ENCODE measurements at regions not wholly inside any gene's neighbourhood (a gene's known extent, or its start where the extent isn't known, plus 50 kb on each side); places are given as distances from the start of the nearest gene placed in this dataset.

- Mint-ChIP-seq H3K4me3 (no peak overlapping the region), H3K36me3 (ENCODE audit: low read depth) (no peaks in the 10 kb centered on the region), H3K4me1 (ENCODE audit: low read depth) (no peaks in the 10 kb centered on the region), H3K27ac (no peak overlapping the region), H3K9me3 (no peaks in the 10 kb centered on the region), H3K27me3 (ENCODE audit: low read depth) (peaks cover 9% of the 10 kb centered on the region)
- no peak for DNase-seq (ENCODE audit: low spot score)
Measured at GRCh38 chr20:24877652-24878051, 71.4 kb upstream of the CST7 start.

GRCh38 chr20:24878657-24879056 lies 70.4 kb upstream of the CST7 start:
- DNase-seq (ENCODE audit: low spot score): no peak
- H3K27ac Mint-ChIP-seq: no peak overlapping the region
- no peaks in the 10 kb centered on the region for H3K4me1 Mint-ChIP-seq (ENCODE audit: low read depth)
- H3K27me3 Mint-ChIP-seq (ENCODE audit: low read depth): peaks cover 11% of the 10 kb centered on the region
- peaks cover under 1% of the 10 kb centered on the region for H3K9me3 Mint-ChIP-seq
- H3K4me3 Mint-ChIP-seq: no peak overlapping the region
- no peaks in the 10 kb centered on the region for H3K36me3 Mint-ChIP-seq (ENCODE audit: low read depth)

DNA sequence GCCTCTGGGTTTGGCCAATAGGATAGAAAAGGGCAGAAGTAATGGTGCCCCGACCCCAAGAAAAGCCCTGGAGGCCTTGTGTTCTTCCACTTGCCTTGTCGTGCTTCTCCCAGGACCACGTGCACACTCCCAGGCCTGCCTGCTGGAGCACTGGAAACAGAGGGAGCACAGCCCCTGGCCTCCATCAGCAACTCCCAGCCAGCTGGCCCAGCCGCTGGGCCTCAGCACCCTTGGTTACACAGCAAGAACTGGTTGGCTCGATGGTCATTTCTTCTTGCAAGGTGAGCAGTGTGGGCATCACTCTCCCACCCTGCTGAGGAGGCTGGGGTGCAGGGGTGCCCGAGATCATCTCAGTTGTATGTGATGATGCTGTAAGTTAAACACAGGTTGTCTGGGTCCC lies 69.2 kb upstream of the CST7 start:
- Mint-ChIP-seq H3K4me1 (ENCODE audit: low read depth) (no peaks in the 10 kb centered on the region), H3K4me3 (no peak overlapping the region), H3K27me3 (ENCODE audit: low read depth) (peaks cover 14% of the 10 kb centered on the region), H3K9me3 (peaks cover 4% of the 10 kb centered on the region), H3K36me3 (ENCODE audit: low read depth) (no peaks in the 10 kb centered on the region), H3K27ac (no peak overlapping the region)
- DNase-seq (ENCODE audit: low spot score): no peak

- H3K4me1 Mint-ChIP-seq (ENCODE audit: low read depth): no peaks in the 10 kb centered on the region
- H3K27ac Mint-ChIP-seq: no peak overlapping the region
- H3K36me3 Mint-ChIP-seq (ENCODE audit: low read depth): no peaks in the 10 kb centered on the region
- DNase-seq (ENCODE audit: low spot score): no peak
- H3K27me3 Mint-ChIP-seq (ENCODE audit: low read depth): peaks cover 14% of the 10 kb centered on the region
- no peak overlapping the region for H3K4me3 Mint-ChIP-seq
- peaks cover 4% of the 10 kb centered on the region for H3K9me3 Mint-ChIP-seq
Measured at GRCh38 chr20:24880356-24880755, 68.7 kb upstream of the CST7 start.

DNA sequence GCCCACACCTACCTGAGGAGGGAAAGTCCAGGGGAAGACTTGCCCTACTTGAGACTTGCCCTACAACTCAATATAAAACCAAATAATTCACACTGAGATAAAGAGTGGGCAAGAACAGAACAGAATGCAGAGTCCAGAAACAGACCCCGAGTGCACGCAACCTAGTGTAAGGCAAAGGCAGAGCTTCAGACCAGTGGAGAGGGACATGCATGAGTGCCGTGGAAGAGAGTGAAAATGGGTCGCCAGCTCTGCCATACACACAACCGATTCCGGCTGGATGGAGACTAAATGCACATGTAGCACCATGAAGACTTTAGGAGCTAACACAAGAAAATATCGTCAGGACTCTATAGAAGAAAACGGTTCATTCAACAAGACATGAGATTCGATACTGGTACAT lies 58.8 kb upstream of the CST7 start:
- Mint-ChIP-seq H3K27me3 (ENCODE audit: low read depth) (peaks cover 14% of the 10 kb centered on the region), H3K27ac (no peak overlapping the region), H3K36me3 (ENCODE audit: low read depth) (no peaks in the 10 kb centered on the region), H3K9me3 (no peaks in the 10 kb centered on the region), H3K4me3 (no peak overlapping the region), H3K4me1 (ENCODE audit: low read depth) (no peaks in the 10 kb centered on the region)
- DNase-seq (ENCODE audit: low spot score): no peak

GRCh38 chr20:24891546-24892393 lies 57.3 kb upstream of the CST7 start:
- Mint-ChIP-seq H3K4me3 (no peak overlapping the region), H3K27ac (no peak overlapping the region), H3K4me1 (ENCODE audit: low read depth) (no peaks in the 10 kb centered on the region), H3K9me3 (peaks cover 3% of the 10 kb centered on the region), H3K36me3 (ENCODE audit: low read depth) (no peaks in the 10 kb centered on the region), H3K27me3 (ENCODE audit: low read depth) (peaks cover 7% of the 10 kb centered on the region)
- DNase-seq (ENCODE audit: low spot score): no peak

DNA sequence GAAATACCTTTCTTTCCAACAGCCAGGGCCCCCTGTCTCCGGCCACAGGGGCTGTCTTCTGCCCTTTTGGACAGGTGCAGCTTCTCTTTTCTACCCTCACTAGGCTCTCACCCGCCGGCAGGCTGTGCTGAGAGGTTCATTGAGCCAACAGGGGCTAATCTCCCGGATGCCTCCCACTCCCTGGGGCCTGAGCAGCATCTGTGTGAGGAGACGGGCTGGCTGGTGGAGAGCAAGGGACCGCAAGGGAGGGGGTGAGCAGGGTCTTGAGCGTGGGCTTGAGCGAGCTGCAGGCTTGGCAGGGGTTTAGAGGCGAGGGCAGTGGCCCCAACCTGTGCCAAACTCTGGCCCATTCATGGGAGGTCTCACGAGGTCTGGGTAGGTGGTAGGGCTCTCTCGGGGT lies 56.5 kb upstream of the CST7 start:
- Mint-ChIP-seq H3K4me1 (ENCODE audit: low read depth) (no peaks in the 10 kb centered on the region), H3K27ac (no peak overlapping the region), H3K27me3 (ENCODE audit: low read depth) (peaks cover 3% of the 10 kb centered on the region)

GRCh38 chr20:24892931-24893330 lies 56.1 kb upstream of the CST7 start:
- Mint-ChIP-seq H3K27me3 (ENCODE audit: low read depth) (peaks cover 3% of the 10 kb centered on the region), H3K27ac (no peak overlapping the region), H3K9me3 (peaks cover 3% of the 10 kb centered on the region), H3K4me1 (ENCODE audit: low read depth) (no peaks in the 10 kb centered on the region), H3K4me3 (no peak overlapping the region), H3K36me3 (ENCODE audit: low read depth) (no peaks in the 10 kb centered on the region)
- no peak for DNase-seq (ENCODE audit: low spot score)

More for the DNA sequence above, 56.5 kb upstream of the CST7 start:
- no peak for DNase-seq (ENCODE audit: low spot score)
- no peak overlapping the region for H3K4me3 Mint-ChIP-seq
- H3K36me3 Mint-ChIP-seq (ENCODE audit: low read depth): no peaks in the 10 kb centered on the region
- H3K9me3 Mint-ChIP-seq: peaks cover 3% of the 10 kb centered on the region

DNA sequence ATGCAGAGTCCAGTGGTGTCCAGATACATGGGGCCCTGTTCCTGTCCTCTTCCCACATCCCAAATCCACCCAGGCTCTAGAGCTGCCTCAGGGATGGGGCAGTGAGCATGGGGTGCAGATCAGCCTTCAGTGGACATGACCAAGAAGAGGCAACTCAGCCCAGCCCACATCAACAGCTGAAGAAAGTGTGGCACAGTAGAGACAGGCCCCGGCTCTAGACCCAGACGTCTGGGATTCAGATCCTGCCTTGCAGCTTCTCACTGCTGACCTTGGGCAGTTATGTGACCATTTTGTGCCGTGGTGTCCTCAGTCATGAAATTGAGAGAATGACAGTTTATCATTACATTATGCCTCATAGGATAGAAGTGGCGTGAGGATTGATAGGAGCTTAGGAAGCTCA lies 54.6 kb upstream of the CST7 start:
- no peak for DNase-seq (ENCODE audit: low spot score)
- Mint-ChIP-seq H3K36me3 (ENCODE audit: low read depth) (no peaks in the 10 kb centered on the region), H3K9me3 (peaks cover 13% of the 10 kb centered on the region), H3K4me1 (ENCODE audit: low read depth) (no peaks in the 10 kb centered on the region), H3K27ac (no peak overlapping the region), H3K27me3 (ENCODE audit: low read depth) (no peaks in the 10 kb centered on the region), H3K4me3 (no peak overlapping the region)

DNA sequence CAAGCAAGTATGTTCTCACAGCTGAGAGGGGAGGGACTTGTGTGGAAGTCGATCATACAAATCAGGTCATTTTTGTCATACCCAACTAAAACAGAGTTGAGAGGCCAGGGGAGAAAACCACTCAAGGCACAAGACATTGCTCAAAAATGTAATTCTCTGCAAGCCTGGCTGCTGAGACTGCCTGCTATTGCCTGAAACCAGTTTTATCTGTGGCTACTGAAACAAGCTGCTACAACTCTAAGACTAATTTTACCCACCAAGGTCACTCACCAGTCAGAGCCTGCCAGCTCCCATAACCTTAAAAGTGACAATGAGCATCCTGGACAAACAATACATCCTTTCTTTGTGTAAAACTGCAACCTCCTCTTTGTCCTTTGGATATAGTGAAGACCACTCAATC lies 54.1 kb upstream of the CST7 start:
- peaks cover 18% of the 10 kb centered on the region for H3K9me3 Mint-ChIP-seq
- no peak overlapping the region for H3K4me3 Mint-ChIP-seq
- no peaks in the 10 kb centered on the region for H3K36me3 Mint-ChIP-seq (ENCODE audit: low read depth)
- no peak overlapping the region for H3K27ac Mint-ChIP-seq
- no peaks in the 10 kb centered on the region for H3K27me3 Mint-ChIP-seq (ENCODE audit: low read depth)
- H3K4me1 Mint-ChIP-seq (ENCODE audit: low read depth): no peaks in the 10 kb centered on the region
- DNase-seq (ENCODE audit: low spot score): no peak

DNA sequence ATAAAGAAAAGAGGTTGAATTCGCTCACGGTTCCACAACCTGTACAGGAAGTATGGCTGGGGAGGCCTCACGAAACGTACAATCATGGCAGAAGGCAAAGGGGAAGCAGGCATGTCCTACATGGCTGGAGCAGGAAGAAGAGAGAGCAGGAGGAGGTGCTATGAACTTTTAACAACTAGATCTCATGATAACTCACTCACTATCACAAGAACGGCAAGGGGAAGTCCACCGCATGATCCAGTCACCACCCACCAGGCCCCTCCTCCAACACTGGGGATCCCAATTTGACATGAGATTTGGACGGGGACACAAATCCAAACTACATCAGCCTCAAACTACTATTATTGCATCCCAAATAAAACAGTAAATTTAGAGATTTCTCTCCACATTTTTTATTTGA lies 53.6 kb upstream of the CST7 start:
- H3K27me3 Mint-ChIP-seq (ENCODE audit: low read depth): no peaks in the 10 kb centered on the region
- no peaks in the 10 kb centered on the region for H3K36me3 Mint-ChIP-seq (ENCODE audit: low read depth)
- peaks cover 20% of the 10 kb centered on the region for H3K9me3 Mint-ChIP-seq
- DNase-seq (ENCODE audit: low spot score): no peak
- H3K4me1 Mint-ChIP-seq (ENCODE audit: low read depth): no peaks in the 10 kb centered on the region
- H3K27ac Mint-ChIP-seq: no peak overlapping the region
- H3K4me3 Mint-ChIP-seq: no peak overlapping the region

DNA sequence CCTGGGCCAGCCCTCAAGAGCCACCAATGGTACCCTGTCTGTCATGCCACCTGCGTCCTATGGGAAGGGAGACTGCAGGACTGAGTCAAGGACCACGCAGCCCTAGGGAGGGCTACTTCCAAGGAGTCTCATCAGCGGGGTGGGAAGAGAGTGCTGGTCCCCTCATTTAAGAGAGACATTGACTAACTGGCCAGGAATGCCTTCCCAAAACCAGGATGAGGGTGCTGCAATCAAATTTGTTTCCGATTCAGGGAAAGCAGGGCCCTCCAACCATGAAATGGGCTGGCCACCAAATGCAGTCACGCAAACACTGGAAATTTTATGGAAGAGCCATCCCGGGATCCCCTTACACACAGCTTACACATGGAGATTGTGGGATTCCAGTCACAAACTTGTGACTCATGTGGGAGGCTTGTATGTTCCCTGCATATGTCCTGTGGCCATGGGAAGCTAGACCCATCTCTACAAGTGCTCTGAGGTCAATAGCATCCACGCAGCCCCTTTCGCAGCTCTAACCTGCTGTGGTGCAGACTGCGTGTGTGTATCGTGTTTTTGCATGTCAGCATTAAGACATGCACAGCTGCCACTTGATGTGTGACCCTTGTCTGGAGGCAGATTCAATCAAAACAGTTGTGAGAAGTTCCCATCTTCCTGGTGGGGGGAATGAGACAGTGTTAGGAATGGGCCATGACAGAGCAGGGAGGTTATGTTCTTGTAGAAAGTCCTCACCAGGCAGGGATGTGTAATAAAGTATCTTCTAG lies 53.0 kb upstream of the CST7 start:
- Mint-ChIP-seq H3K27ac (no peak overlapping the region), H3K4me1 (ENCODE audit: low read depth) (no peaks in the 10 kb centered on the region)

GRCh38 chr20:24896984-24897383 lies 52.1 kb upstream of the CST7 start:
- Mint-ChIP-seq H3K4me1 (ENCODE audit: low read depth) (no peaks in the 10 kb centered on the region), H3K9me3 (peaks cover 20% of the 10 kb centered on the region), H3K27ac (no peak overlapping the region), H3K4me3 (no peak overlapping the region), H3K27me3 (ENCODE audit: low read depth) (no peaks in the 10 kb centered on the region), H3K36me3 (ENCODE audit: low read depth) (no peaks in the 10 kb centered on the region)
- DNase-seq (ENCODE audit: low spot score): no peak

More for the DNA sequence above, 53.0 kb upstream of the CST7 start:
- Mint-ChIP-seq H3K36me3 (ENCODE audit: low read depth) (no peaks in the 10 kb centered on the region), H3K9me3 (peaks cover 20% of the 10 kb centered on the region), H3K27me3 (ENCODE audit: low read depth) (no peaks in the 10 kb centered on the region), H3K4me3 (no peak overlapping the region)
- DNase-seq (ENCODE audit: low spot score): no peak

DNA sequence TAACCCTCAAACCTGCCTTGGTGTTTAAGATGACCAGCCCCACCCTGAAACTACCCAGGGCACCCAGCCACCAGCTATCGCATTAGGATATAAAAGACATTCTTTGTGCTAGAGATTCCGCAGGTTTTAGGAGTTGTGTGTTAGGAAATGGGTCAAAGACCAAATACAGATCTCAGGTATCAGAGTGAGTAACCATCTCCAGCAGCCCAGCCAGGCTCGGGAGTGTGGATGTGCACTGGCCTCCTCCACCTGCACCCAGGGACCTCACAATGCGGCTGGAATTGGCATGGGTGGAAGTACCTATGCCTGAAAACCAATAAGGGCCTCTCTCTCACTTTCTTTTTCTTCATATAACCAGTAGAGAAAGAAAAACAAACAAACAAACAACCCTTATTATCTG lies 51.1 kb upstream of the CST7 start:
- Mint-ChIP-seq H3K4me3 (no peak overlapping the region), H3K9me3 (peaks cover 20% of the 10 kb centered on the region), H3K27ac (no peak overlapping the region), H3K27me3 (ENCODE audit: low read depth) (no peaks in the 10 kb centered on the region), H3K4me1 (ENCODE audit: low read depth) (no peaks in the 10 kb centered on the region), H3K36me3 (ENCODE audit: low read depth) (no peaks in the 10 kb centered on the region)
- no peak for DNase-seq (ENCODE audit: low spot score)
